ENCODE measurements at regions not wholly inside any gene's neighbourhood (a gene's known extent, or its start where the extent isn't known, plus 50 kb on each side); places are given as distances from the start of the nearest gene placed in this dataset.
"Not testable (repeated sequence)": the region's sequence is repeated elsewhere in the genome, so short reads cannot be mapped to it uniquely, and the experiment has no call there.

GRCh38 chr17:18546514-18547398 lies 70.2 kb downstream of the LGALS9C start:
- not testable (repeated sequence) for DNase-seq

- DNase-seq = not testable (repeated sequence)
Measured at GRCh38 chr17:18557086-18557485, 80.5 kb downstream of the LGALS9C start.

GRCh38 chr17:18563381-18564098 lies 80.7 kb downstream of the TBC1D28 start:
- not testable (repeated sequence) for DNase-seq

- DNase-seq = peak in 1 of 2 donors; percentile 7
Measured at GRCh38 chr17:18564099-18564448, 80.1 kb downstream of the TBC1D28 start.

GRCh38 chr17:18568108-18568995 lies 75.8 kb downstream of the TBC1D28 start:
- not testable (repeated sequence) for DNase-seq

GRCh38 chr17:18569489-18569913 lies 74.7 kb downstream of the TBC1D28 start:
- DNase-seq = peak in 1 of 2 donors; percentile 4

- not testable (repeated sequence) for DNase-seq
Measured at GRCh38 chr17:18572536-18572935, 71.7 kb downstream of the TBC1D28 start.

GRCh38 chr17:18574137-18574536 lies 70.1 kb downstream of the TBC1D28 start:
- DNase-seq = not testable (repeated sequence)
